ENCODE measurements at regions not wholly inside any gene's neighbourhood (a gene's known extent, or its start where the extent isn't known, plus 50 kb on each side); places are given as distances from the start of the nearest gene placed in this dataset.

GRCh38 chr13:90956031-90956430 lies 391.5 kb upstream of the MIR17HG start:
- Mint-ChIP-seq H3K9me3 (no peaks in the 10 kb centered on the region), H3K4me1 (no peaks in the 10 kb centered on the region), H3K36me3 (ENCODE audit: low read depth) (no peaks in the 10 kb centered on the region), H3K27ac (no peak overlapping the region), H3K27me3 (no peaks in the 10 kb centered on the region), H3K4me3 (no peak overlapping the region)
- no peak for ATAC-seq (replicated peaks)

- H3K4me1 Mint-ChIP-seq = no peaks in the 10 kb centered on the region
- H3K27me3 Mint-ChIP-seq = no peaks in the 10 kb centered on the region
- no peak for ATAC-seq (replicated peaks)
- no peak overlapping the region for H3K27ac Mint-ChIP-seq
- peaks cover 3% of the 10 kb centered on the region for H3K9me3 Mint-ChIP-seq
- H3K4me3 Mint-ChIP-seq = no peak overlapping the region
- no peaks in the 10 kb centered on the region for H3K36me3 Mint-ChIP-seq (ENCODE audit: low read depth)
Observed at GRCh38 chr13:90958866-90959265, 388.6 kb upstream of the MIR17HG start.

- Mint-ChIP-seq H3K4me1 (no peaks in the 10 kb centered on the region), H3K27ac (no peak overlapping the region), H3K9me3 (peaks cover 7% of the 10 kb centered on the region), H3K4me3 (no peak overlapping the region), H3K36me3 (ENCODE audit: low read depth) (no peaks in the 10 kb centered on the region), H3K27me3 (no peaks in the 10 kb centered on the region)
- ATAC-seq (replicated peaks) = no peak
Observed at GRCh38 chr13:90968166-90968904, 379.2 kb upstream of the MIR17HG start.

GRCh38 chr13:90974249-90974975 lies 373.1 kb upstream of the MIR17HG start:
- ATAC-seq (replicated peaks) = no peak
- Mint-ChIP-seq H3K9me3 (peaks cover 13% of the 10 kb centered on the region), H3K27ac (no peak overlapping the region), H3K27me3 (no peaks in the 10 kb centered on the region), H3K36me3 (ENCODE audit: low read depth) (no peaks in the 10 kb centered on the region), H3K4me3 (no peak overlapping the region), H3K4me1 (no peaks in the 10 kb centered on the region)

DNA sequence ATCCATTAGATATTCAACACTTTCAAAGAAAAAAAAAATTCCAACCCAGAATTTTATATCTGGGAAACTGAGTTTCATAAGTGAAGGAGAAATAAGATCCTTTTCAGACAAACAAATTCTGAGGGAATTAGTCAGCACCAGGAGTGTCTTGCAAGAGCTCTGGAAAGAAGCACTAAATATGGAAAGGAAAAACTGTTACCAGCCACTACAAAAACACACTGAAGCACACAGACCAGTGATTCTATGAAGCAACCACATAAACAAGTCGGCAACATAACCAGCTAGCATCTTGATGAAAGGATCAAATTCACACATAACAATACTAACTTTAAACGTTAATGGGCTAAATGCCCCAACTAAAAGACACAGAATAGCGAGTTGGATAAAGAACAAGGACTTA lies 368.4 kb upstream of the MIR17HG start:
- peaks cover 16% of the 10 kb centered on the region for H3K9me3 Mint-ChIP-seq
- no peak overlapping the region for H3K4me3 Mint-ChIP-seq
- H3K27ac Mint-ChIP-seq = no peak overlapping the region
- no peaks in the 10 kb centered on the region for H3K4me1 Mint-ChIP-seq
- H3K27me3 Mint-ChIP-seq = no peaks in the 10 kb centered on the region
- no peak for ATAC-seq (replicated peaks)
- H3K36me3 Mint-ChIP-seq (ENCODE audit: low read depth) = no peaks in the 10 kb centered on the region

DNA sequence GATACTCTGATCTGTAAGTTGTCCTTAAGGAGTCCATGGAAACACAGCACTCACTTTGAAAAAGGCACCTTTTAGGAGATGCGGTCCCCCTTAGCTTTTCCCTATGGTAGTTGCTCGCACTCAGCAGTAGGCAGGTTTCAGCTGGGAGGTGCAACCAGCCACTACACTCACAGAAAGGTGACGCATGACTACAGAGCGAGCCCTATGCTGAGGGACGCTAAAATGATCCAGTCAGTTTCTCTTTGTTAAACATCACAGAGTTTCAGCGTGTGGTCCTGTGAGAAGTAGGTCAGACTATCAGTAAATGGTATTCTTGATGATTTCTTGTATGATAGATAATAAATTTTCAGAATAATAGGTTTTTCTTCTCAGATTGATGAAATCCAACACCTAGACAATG lies 362.7 kb upstream of the MIR17HG start:
- H3K27ac Mint-ChIP-seq = no peak overlapping the region

DNA sequence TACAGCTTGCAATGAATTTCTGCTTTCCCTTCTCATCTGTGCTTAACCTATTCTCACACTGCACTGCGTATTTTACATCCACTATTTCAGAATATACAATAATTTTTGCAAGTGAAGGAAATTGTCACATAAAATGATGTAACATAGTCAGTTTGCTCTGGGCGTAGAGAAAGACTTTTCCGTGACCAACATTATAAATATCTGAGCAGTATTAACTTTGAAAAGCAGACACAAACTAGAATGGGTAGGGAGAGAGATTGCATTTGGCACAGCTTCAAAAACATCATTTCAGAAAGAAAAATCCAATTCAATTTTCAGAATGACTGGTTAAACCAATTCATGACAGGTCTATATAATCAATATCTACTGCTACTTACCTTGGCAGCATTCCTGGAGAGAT lies 352.5 kb upstream of the MIR17HG start:
- ATAC-seq (replicated peaks) = no peak
- Mint-ChIP-seq H3K36me3 (ENCODE audit: low read depth) (no peaks in the 10 kb centered on the region), H3K9me3 (peaks cover 5% of the 10 kb centered on the region), H3K27ac (no peak overlapping the region), H3K4me3 (no peak overlapping the region), H3K27me3 (no peaks in the 10 kb centered on the region), H3K4me1 (no peaks in the 10 kb centered on the region)

More for the DNA sequence above, 362.7 kb upstream of the MIR17HG start:
- Mint-ChIP-seq H3K4me3 (no peak overlapping the region), H3K9me3 (peaks cover 8% of the 10 kb centered on the region), H3K36me3 (ENCODE audit: low read depth) (no peaks in the 10 kb centered on the region), H3K4me1 (no peaks in the 10 kb centered on the region), H3K27me3 (no peaks in the 10 kb centered on the region)
- no peak for ATAC-seq (replicated peaks)

DNA sequence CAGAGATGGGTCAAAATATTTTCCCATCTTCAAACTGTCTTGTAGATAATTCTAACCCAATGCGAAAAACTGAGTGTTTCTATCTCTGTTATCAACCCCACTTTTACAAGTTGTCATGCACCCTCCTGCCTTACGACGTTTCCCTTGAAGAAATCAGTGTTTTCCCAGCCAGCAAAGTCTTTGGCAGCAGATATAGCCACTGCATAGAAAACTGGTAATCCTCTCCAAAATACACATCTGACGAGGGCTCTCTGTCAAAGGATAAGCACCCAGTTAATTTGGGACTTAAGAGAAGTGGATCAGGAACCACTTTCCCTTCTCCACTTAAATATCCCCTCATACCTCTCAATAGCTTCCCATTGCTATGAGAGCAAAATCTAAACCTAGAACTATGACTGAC lies 351.9 kb upstream of the MIR17HG start:
- H3K4me3 Mint-ChIP-seq = no peak overlapping the region
- H3K4me1 Mint-ChIP-seq = no peaks in the 10 kb centered on the region
- no peak for ATAC-seq (replicated peaks)
- H3K9me3 Mint-ChIP-seq = peaks cover 5% of the 10 kb centered on the region
- H3K27me3 Mint-ChIP-seq = no peaks in the 10 kb centered on the region
- H3K27ac Mint-ChIP-seq = no peak overlapping the region
- no peaks in the 10 kb centered on the region for H3K36me3 Mint-ChIP-seq (ENCODE audit: low read depth)

- Mint-ChIP-seq H3K36me3 (ENCODE audit: low read depth) (no peaks in the 10 kb centered on the region), H3K4me3 (no peak overlapping the region), H3K9me3 (peaks cover 8% of the 10 kb centered on the region), H3K27ac (no peak overlapping the region), H3K27me3 (no peaks in the 10 kb centered on the region), H3K4me1 (no peaks in the 10 kb centered on the region)
- ATAC-seq (replicated peaks) = no peak
Observed at GRCh38 chr13:90997951-90998350, 349.5 kb upstream of the MIR17HG start.

DNA sequence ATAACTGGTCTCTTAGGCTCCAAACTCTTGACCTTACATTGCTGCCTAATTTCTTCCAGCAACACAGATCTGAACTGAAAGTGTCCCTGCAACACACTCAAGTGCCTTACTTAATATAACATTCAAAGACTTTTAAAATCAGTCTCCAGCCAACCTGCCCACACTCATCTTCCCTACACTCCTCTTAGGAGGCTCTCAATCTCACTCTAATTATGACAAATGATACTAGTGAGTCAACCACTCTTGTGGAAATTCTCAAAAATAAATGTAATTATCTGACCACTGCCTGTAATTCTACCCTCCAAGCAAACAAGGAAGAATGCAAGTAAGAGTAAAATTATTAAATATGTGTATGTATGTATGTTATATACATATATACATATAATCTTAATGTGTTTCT lies 348.1 kb upstream of the MIR17HG start:
- no peak for ATAC-seq (replicated peaks)
- Mint-ChIP-seq H3K27me3 (no peaks in the 10 kb centered on the region), H3K4me1 (no peaks in the 10 kb centered on the region), H3K36me3 (ENCODE audit: low read depth) (no peaks in the 10 kb centered on the region), H3K27ac (no peak overlapping the region), H3K9me3 (peaks cover 8% of the 10 kb centered on the region), H3K4me3 (no peak overlapping the region)

DNA sequence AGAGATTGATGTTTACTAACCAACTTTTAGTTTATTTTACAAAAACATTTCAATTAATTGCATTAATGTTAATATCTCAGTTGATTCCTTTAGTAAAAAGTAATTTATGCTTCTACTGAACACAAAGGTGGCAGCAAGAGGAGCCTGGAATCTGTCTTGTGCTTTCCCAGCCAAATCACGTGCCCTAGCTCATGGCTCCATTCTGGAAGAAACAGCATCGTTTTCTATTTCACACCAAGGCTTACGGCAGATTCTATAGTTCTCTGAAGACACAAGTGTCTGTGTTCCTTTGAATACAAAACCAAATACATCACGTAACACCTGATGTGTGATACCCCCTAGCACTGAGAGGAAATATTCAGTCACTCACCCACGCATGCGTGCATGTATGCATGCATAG lies 346.1 kb upstream of the MIR17HG start:
- ATAC-seq (replicated peaks) = no peak
- H3K9me3 Mint-ChIP-seq = peaks cover 6% of the 10 kb centered on the region
- H3K36me3 Mint-ChIP-seq (ENCODE audit: low read depth) = no peaks in the 10 kb centered on the region
- no peak overlapping the region for H3K27ac Mint-ChIP-seq
- H3K4me1 Mint-ChIP-seq = no peaks in the 10 kb centered on the region
- H3K27me3 Mint-ChIP-seq = no peaks in the 10 kb centered on the region
- H3K4me3 Mint-ChIP-seq = no peak overlapping the region

DNA sequence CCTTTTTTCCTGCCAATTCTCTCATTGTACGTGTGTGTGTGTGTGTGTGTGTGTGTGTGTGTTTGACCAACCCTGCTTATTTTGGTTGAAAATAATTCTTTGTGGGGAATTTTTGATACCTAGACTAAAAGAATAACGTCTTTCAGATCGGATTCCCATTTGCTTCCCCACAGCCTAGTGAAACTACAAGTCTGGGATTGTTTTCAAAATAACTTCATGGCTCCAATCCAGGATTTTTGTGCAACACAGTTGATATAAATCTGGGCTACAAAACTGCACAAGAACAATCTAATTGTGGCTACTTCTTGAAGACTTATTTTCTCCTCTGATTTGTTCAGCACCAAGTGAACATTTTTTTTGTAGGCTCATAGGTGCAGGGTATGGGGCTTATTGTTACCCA lies 332.8 kb upstream of the MIR17HG start:
- Mint-ChIP-seq H3K9me3 (peaks cover 4% of the 10 kb centered on the region), H3K4me3 (no peak overlapping the region), H3K36me3 (ENCODE audit: low read depth) (no peaks in the 10 kb centered on the region), H3K27ac (no peak overlapping the region), H3K4me1 (no peaks in the 10 kb centered on the region), H3K27me3 (no peaks in the 10 kb centered on the region)
- no peak for ATAC-seq (replicated peaks)

GRCh38 chr13:91017031-91017668 lies 330.3 kb upstream of the MIR17HG start:
- no peaks in the 10 kb centered on the region for H3K4me1 Mint-ChIP-seq
- H3K36me3 Mint-ChIP-seq (ENCODE audit: low read depth) = no peaks in the 10 kb centered on the region
- no peaks in the 10 kb centered on the region for H3K27me3 Mint-ChIP-seq
- ATAC-seq (replicated peaks) = no peak
- no peak overlapping the region for H3K27ac Mint-ChIP-seq
- no peak overlapping the region for H3K4me3 Mint-ChIP-seq
- H3K9me3 Mint-ChIP-seq = peaks cover 4% of the 10 kb centered on the region

DNA sequence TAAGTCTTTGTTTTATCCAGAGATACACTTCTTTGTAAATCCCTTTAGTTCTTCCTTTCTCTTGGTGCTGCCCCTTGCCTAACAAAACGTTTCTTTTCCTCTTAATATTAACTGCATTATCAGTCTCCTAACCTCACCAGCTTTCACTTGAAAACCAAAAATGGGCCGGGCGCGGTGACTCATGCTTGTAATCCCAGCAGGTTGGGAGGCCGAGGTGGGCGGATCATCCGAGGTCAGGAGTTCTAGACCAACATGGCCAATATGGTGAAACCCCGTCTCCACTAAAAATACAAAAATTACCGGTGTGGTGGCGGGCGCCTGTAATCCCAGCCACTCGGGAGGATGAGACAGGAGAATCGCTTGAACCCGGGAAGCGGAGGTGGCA lies 329.8 kb upstream of the MIR17HG start:
- H3K4me3 Mint-ChIP-seq = no peak overlapping the region
- H3K27ac Mint-ChIP-seq = no peak overlapping the region
- no peaks in the 10 kb centered on the region for H3K4me1 Mint-ChIP-seq
- peaks cover 4% of the 10 kb centered on the region for H3K9me3 Mint-ChIP-seq
- H3K27me3 Mint-ChIP-seq = no peaks in the 10 kb centered on the region
- no peaks in the 10 kb centered on the region for H3K36me3 Mint-ChIP-seq (ENCODE audit: low read depth)
- no peak for ATAC-seq (replicated peaks)

GRCh38 chr13:91020461-91021034 lies 326.9 kb upstream of the MIR17HG start:
- Mint-ChIP-seq H3K9me3 (peaks cover 5% of the 10 kb centered on the region), H3K36me3 (ENCODE audit: low read depth) (no peaks in the 10 kb centered on the region), H3K27ac (no peak overlapping the region), H3K27me3 (no peaks in the 10 kb centered on the region), H3K4me3 (no peak overlapping the region), H3K4me1 (no peaks in the 10 kb centered on the region)
- no peak for ATAC-seq (replicated peaks)

All from activated T-helper 17 cell treated with anti-CD3 and anti-CD28 coated beads, Interleukin-2, amount 50 U/mL, for 72 hours (primary cell).